ENCODE measurements at regions not wholly inside any gene's neighbourhood (a gene's known extent, or its start where the extent isn't known, plus 50 kb on each side); places are given as distances from the start of the nearest gene placed in this dataset.

DNA sequence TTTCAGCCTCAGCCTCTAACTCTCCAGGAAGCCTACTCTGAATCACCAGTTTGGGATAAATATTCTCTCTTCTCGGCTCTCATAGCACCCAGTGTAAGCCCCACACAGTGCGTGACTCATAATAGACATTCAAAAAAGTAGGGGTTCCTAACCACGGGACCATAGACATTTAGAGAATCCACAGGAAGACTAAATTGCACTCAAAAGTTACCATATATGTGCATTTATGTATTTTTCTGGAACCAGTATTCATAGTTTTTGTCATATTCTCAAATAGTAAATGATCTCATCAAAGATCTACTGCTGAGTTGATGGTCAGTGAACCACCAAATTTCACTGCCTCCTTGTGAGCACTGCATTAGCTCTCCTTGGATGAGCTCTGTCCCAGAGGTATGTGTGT is 625.7 kb downstream of the SMARCA1 start:
- Histone ChIP-seq H2AFZ (ENCODE audit: insufficient read depth, low read depth, low read length, poor library complexity, severe bottlenecking) (no peak overlapping the region), H3K4me2 (replicated peaks; ENCODE audit: low read depth, low read length, poor library complexity, severe bottlenecking) (no peak overlapping the region), H3K4me3 (ENCODE audit: control extremely low read depth in 1 of 5, extremely low read depth in 1 of 5, insufficient read depth in 1 of 5, low read depth in 2 of 5, low read length in 4 of 5) (no peak overlapping the region), H3K79me2 (ENCODE audit: control insufficient read depth, insufficient read depth, low read length) (no peaks in the 10 kb centered on the region), H4K20me1 (ENCODE audit: control insufficient read depth, insufficient read depth, low read length, poor library complexity, severe bottlenecking) (no peaks in the 10 kb centered on the region), H3K9ac (ENCODE audit: low read length) (no peak overlapping the region), H3K36me3 (replicated peaks in 1 of 2; ENCODE audit: control extremely low read depth in 1 of 2, control insufficient read depth in 1 of 2, extremely low read depth in 1 of 2, insufficient read depth in 2 of 2, low read length in 1 of 2) (no peaks in the 10 kb centered on the region), H3K4me1 (ENCODE audit: control insufficient read depth in 2 of 2, insufficient read depth in 2 of 2, low read length in 2 of 2) (no peaks in the 10 kb centered on the region), H3K9me3 (ENCODE audit: control extremely low read depth in 1 of 3, control insufficient read depth in 2 of 3, insufficient read depth in 1 of 3, low read length in 2 of 3) (no peaks in the 10 kb centered on the region), H3K27me3 (replicated peaks in 1 of 4; ENCODE audit: control extremely low read depth in 1 of 4, control insufficient read depth in 3 of 4, insufficient read depth in 4 of 4, low read length in 3 of 4) (no peaks in the 10 kb centered on the region), H3K27ac (ENCODE audit: low read length in 2 of 2) (no peak overlapping the region)
- H3K4me3 Mint-ChIP-seq = no peak overlapping the region
- H3K9me3 Mint-ChIP-seq (ENCODE audit: insufficient read depth) = no peaks in the 10 kb centered on the region
- POLR2A ChIA-PET = no interaction called here
- intact Hi-C loops (cut with micrococcal nuclease) = no loop called here
- CTCF ChIA-PET = no interaction called here
- H3K4me1 Mint-ChIP-seq = no peaks in the 10 kb centered on the region
- ATAC-seq (ENCODE audit: low read depth) = no peak
- H3K27me3 Mint-ChIP-seq = no peaks in the 10 kb centered on the region
- TF ChIP-seq EZH2 (IDR thresholded peaks at IDR 0.05; ENCODE audit: borderline replicate concordance, insufficient read depth, low read depth, low read length, poor library complexity, severe bottlenecking) = no peak
- TF ChIP-seq, protein P1, sequence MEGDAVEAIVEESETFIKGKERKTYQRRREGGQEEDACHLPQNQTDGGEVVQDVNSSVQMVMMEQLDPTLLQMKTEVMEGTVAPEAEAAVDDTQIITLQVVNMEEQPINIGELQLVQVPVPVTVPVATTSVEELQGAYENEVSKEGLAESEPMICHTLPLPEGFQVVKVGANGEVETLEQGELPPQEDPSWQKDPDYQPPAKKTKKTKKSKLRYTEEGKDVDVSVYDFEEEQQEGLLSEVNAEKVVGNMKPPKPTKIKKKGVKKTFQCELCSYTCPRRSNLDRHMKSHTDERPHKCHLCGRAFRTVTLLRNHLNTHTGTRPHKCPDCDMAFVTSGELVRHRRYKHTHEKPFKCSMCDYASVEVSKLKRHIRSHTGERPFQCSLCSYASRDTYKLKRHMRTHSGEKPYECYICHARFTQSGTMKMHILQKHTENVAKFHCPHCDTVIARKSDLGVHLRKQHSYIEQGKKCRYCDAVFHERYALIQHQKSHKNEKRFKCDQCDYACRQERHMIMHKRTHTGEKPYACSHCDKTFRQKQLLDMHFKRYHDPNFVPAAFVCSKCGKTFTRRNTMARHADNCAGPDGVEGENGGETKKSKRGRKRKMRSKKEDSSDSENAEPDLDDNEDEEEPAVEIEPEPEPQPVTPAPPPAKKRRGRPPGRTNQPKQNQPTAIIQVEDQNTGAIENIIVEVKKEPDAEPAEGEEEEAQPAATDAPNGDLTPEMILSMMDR (IDR thresholded peaks at IDR 0.05) = no peak
- no CpG with 5 or more reads among the region's 3 CpGs for WGBS (ENCODE audit: insufficient coverage)
- no peak for DNase-seq
- no peak overlapping the region for H3K27ac Mint-ChIP-seq

GRCh38 chrX:128891554-128891953 is 631.7 kb downstream of the SMARCA1 start:
- Histone ChIP-seq H2AFZ (ENCODE audit: insufficient read depth, low read depth, low read length, poor library complexity, severe bottlenecking) (peak overlapping the region; percentile 6), H4K20me1 (ENCODE audit: control insufficient read depth, insufficient read depth, low read length, poor library complexity, severe bottlenecking) (no peaks in the 10 kb centered on the region)

More at GRCh38 chrX:128891554-128891953, 631.7 kb downstream of the SMARCA1 start:
- intact Hi-C loops (cut with micrococcal nuclease) = no loop called here
- H3K9me3 ChIP-seq (ENCODE audit: control extremely low read depth in 1 of 3, control insufficient read depth in 2 of 3, insufficient read depth in 1 of 3, low read length in 2 of 3) = no peaks in the 10 kb centered on the region
- no peak overlapping the region for H3K4me2 ChIP-seq (replicated peaks; ENCODE audit: low read depth, low read length, poor library complexity, severe bottlenecking)
- CTCF ChIA-PET = no interaction called here
- Mint-ChIP-seq H3K9me3 (ENCODE audit: insufficient read depth) (no peaks in the 10 kb centered on the region), H3K4me3 (no peak overlapping the region), H3K27me3 (no peaks in the 10 kb centered on the region), H3K27ac (no peak overlapping the region), H3K4me1 (no peaks in the 10 kb centered on the region)
- no peaks in the 10 kb centered on the region for H3K27me3 ChIP-seq (replicated peaks in 1 of 4; ENCODE audit: control extremely low read depth in 1 of 4, control insufficient read depth in 3 of 4, insufficient read depth in 4 of 4, low read length in 3 of 4)
- no peaks in the 10 kb centered on the region for H3K36me3 ChIP-seq (replicated peaks in 1 of 2; ENCODE audit: control extremely low read depth in 1 of 2, control insufficient read depth in 1 of 2, extremely low read depth in 1 of 2, insufficient read depth in 2 of 2, low read length in 1 of 2)
- no peak overlapping the region for H3K9ac ChIP-seq (ENCODE audit: low read length)
- no peaks in the 10 kb centered on the region for H3K79me2 ChIP-seq (ENCODE audit: control insufficient read depth, insufficient read depth, low read length)
- 77% methylated on average over 6 of the region's 7 CpGs for WGBS (ENCODE audit: insufficient coverage)
- H3K4me1 ChIP-seq (ENCODE audit: control insufficient read depth in 2 of 2, insufficient read depth in 2 of 2, low read length in 2 of 2) = peaks cover 0 to 4% of the 10 kb centered on the region in 2 donors
- POLR2A ChIA-PET = no interaction called here
- H3K27ac ChIP-seq (ENCODE audit: low read length in 2 of 2) = no peak overlapping the region
- ATAC-seq (ENCODE audit: low read depth) (no peak), DNase-seq (peak; percentile 3)
- TF ChIP-seq EZH2 (IDR thresholded peaks at IDR 0.05; ENCODE audit: borderline replicate concordance, insufficient read depth, low read depth, low read length, poor library complexity, severe bottlenecking) = no peak
- TF ChIP-seq, protein P1 (IDR thresholded peaks at IDR 0.05) = no peak
- no peak overlapping the region for H3K4me3 ChIP-seq (ENCODE audit: control extremely low read depth in 1 of 5, extremely low read depth in 1 of 5, insufficient read depth in 1 of 5, low read depth in 2 of 5, low read length in 4 of 5)
